Lower leg skin (tissue), 4 donors: ENCODE measurements at regions not wholly inside any gene's neighbourhood (a gene's known extent, or its start where the extent isn't known, plus 50 kb on each side); places are given as distances from the start of the nearest gene placed in this dataset.

Experiments used
- DNase-seq, 2 donors: peaks; one replicate each; pipeline ENCODE4 v3.0.0-alpha.2; 2019; ENCODE audit warnings: low spot score in 2 of 2
- H3K4me3 ChIP-seq: fragments of 200-600 bp; sonication (generic); 2 replicates; pipeline ENCODE4 v1.5.1; 2017; ENCODE audit warnings: mild to moderate bottlenecking, low read depth; ENCODE audit not compliant: poor library complexity, severe bottlenecking
- CTCF ChIP-seq, 3 donors: fragments of 450-650 bp; IDR thresholded peaks; one replicate each; pipeline ENCODE4 v1.5.1; 2016; ENCODE audit warnings: antibody characterized with exemption in 3 of 3, mild to moderate bottlenecking in 3 of 3, moderate library complexity in 2 of 3
- POLR2A ChIP-seq, 2 donors: fragments of 450-650 bp; IDR thresholded peaks; one replicate each; pipeline ENCODE4 v1.6.1; 2016 to 2017; ENCODE audit warnings: antibody characterized with exemption in 2 of 2, mild to moderate bottlenecking in 1 of 2, moderate library complexity in 1 of 2
- WGBS, 2 donors: methylation state at CpG; one replicate each; pipeline ENCODE4 v1.1.5; 2018; 5-methylcytosine and 5-hydroxymethylcytosine counted together
- intact Hi-C: fragments of 100-400 bp; cut with DNase I; formaldehyde crosslinking; loops from one replicate; pipeline ENCODE4 v1.15.0; 2023; ENCODE audit warnings: low total_unique reads

- no peak overlapping the region for H3K4me3 ChIP-seq
- intact Hi-C loops: no loop called here
- 43% methylated on average over 4 of the region's 4 CpGs for WGBS, 2 donors
- TF ChIP-seq CTCF (IDR thresholded peaks at IDR 0.05): no peak
- TF ChIP-seq POLR2A (IDR thresholded peaks at IDR 0.05): no peak
- DNase-seq: no peak
Observed at GRCh38 chr12:13311551-13311950, 115.0 kb downstream of the EMP1 start.

- intact Hi-C loops: no loop called here
- WGBS, 2 donors: 71 to 72% methylated on average over 4 of the region's 4 CpGs
- TF ChIP-seq CTCF (IDR thresholded peaks at IDR 0.05) (no peak), POLR2A (IDR thresholded peaks at IDR 0.05) (no peak)
- no peak overlapping the region for H3K4me3 ChIP-seq
- DNase-seq: no peak
Observed at GRCh38 chr12:13307143-13307816, 110.8 kb downstream of the EMP1 start.

- intact Hi-C loops: no loop called here
- no peak for DNase-seq
- H3K4me3 ChIP-seq: no peak overlapping the region
- TF ChIP-seq POLR2A (IDR thresholded peaks at IDR 0.05) (no peak), CTCF (IDR thresholded peaks at IDR 0.05) (no peak)
- 49 to 72% methylated on average over 2 of the region's 2 CpGs for WGBS, 2 donors
Observed at GRCh38 chr12:13304924-13305323, 108.4 kb downstream of the EMP1 start.

GRCh38 chr12:13299457-13299856 lies 102.9 kb downstream of the EMP1 start:
- intact Hi-C loops: no loop called here
- no peak overlapping the region for H3K4me3 ChIP-seq
- no peak for DNase-seq
- WGBS, 2 donors: 41 to 89% methylated on average over 1 of the region's 1 CpG
- TF ChIP-seq POLR2A (IDR thresholded peaks at IDR 0.05) (no peak), CTCF (IDR thresholded peaks at IDR 0.05) (no peak)

- no peak overlapping the region for H3K4me3 ChIP-seq
- TF ChIP-seq CTCF (IDR thresholded peaks at IDR 0.05) (no peak), POLR2A (IDR thresholded peaks at IDR 0.05) (no peak)
- WGBS, 2 donors: 72 to 82% methylated on average over 4 of the region's 4 CpGs
- no peak for DNase-seq
- intact Hi-C loops: no loop called here
Observed at GRCh38 chr12:13293096-13293495, 96.6 kb downstream of the EMP1 start.

GRCh38 chr12:13289653-13290289 lies 93.2 kb downstream of the EMP1 start:
- H3K4me3 ChIP-seq: no peak overlapping the region
- intact Hi-C loops: no loop called here
- TF ChIP-seq POLR2A (IDR thresholded peaks at IDR 0.05) (no peak), CTCF (IDR thresholded peaks at IDR 0.05) (no peak)
- no peak for DNase-seq
